Suprapubic skin (tissue), 4 donors: ENCODE measurements at regions not wholly inside any gene's neighbourhood (a gene's known extent, or its start where the extent isn't known, plus 50 kb on each side); places are given as distances from the start of the nearest gene placed in this dataset.
A peak's percentile ranks its signal among the peaks of the same experiment; 100 is the strongest.

ENCODE experiments used
- DNase-seq, 2 donors: peaks; one replicate each; pipeline ENCODE4 v3.0.0-alpha.2; 2019; ENCODE audit warnings: low spot score in 2 of 2
- H3K27ac ChIP-seq: fragments of 200-600 bp; sonication (generic); one replicate; pipeline ENCODE4 v1.5.1; 2019
- H3K27me3 ChIP-seq: fragments of 200-600 bp; sonication (generic); one replicate; pipeline ENCODE4 v1.5.1; 2019
- H3K36me3 ChIP-seq: fragments of 200-600 bp; sonication (generic); one replicate; pipeline ENCODE4 v1.5.1; 2019
- H3K4me1 ChIP-seq: fragments of 200-600 bp; sonication (generic); one replicate; pipeline ENCODE4 v1.5.1; 2019
- H3K4me3 ChIP-seq: fragments of 200-600 bp; sonication (generic); one replicate; pipeline ENCODE4 v1.5.1; 2019; ENCODE audit warnings: mild to moderate bottlenecking
- H3K9me3 ChIP-seq: fragments of 200-600 bp; sonication (generic); one replicate; pipeline ENCODE4 v1.5.1; 2019
- CTCF ChIP-seq, 2 donors: fragments of 200-600 bp in 1 of 2; fragments of 450-650 bp in 1 of 2; sonication (generic) in 1 of 2; IDR thresholded peaks; one replicate each; pipeline ENCODE4 v1.5.1; 2016 to 2019; ENCODE audit warnings: antibody characterized with exemption in 2 of 2, mild to moderate bottlenecking in 1 of 2, moderate library complexity in 1 of 2
- EP300 ChIP-seq: sonication (generic); formaldehyde crosslinking; IDR thresholded peaks from one replicate; pipeline ENCODE4 v1.6.1; 2017; ENCODE audit warnings: antibody characterized with exemption
- POLR2A ChIP-seq, 2 donors: fragments of 450-650 bp; IDR thresholded peaks; one replicate each; pipeline ENCODE4 v1.6.1; 2017; ENCODE audit warnings: antibody characterized with exemption in 2 of 2, mild to moderate bottlenecking in 2 of 2, moderate library complexity in 2 of 2
- POLR2AphosphoS5 ChIP-seq, 3 donors: sonication (generic); formaldehyde crosslinking; IDR thresholded peaks; one replicate each; pipeline ENCODE4 v1.6.1; 2017; ENCODE audit warnings: antibody characterized with exemption in 3 of 3
- WGBS: methylation state at CpG from one replicate; pipeline ENCODE4 v1.1.5; 2018; 5-methylcytosine and 5-hydroxymethylcytosine counted together

GRCh38 chr17:77325577-77326075, 184.9 kb downstream of the SEC14L1 start:
- WGBS, result 42% methylated on average over 8 of the region's 8 CpGs
- H3K36me3 ChIP-seq, result no peaks in the 10 kb centered on the region
- H3K27me3 ChIP-seq, result no peaks in the 10 kb centered on the region
- H3K27ac ChIP-seq, result peak overlapping the region; percentile 97
- H3K9me3 ChIP-seq, result no peaks in the 10 kb centered on the region
- no peak overlapping the region for H3K4me3 ChIP-seq
- TF ChIP-seq EP300 (no peak), CTCF (IDR thresholded peaks at IDR 0.05) (no peak), POLR2AphosphoS5 (IDR thresholded peaks at IDR 0.05) (no peak), POLR2A (IDR thresholded peaks at IDR 0.05) (no peak)
- DNase-seq, result peak; percentile 70 to 77
- peaks cover 84% of the 10 kb centered on the region for H3K4me1 ChIP-seq

GRCh38 chr17:77326076-77326591, 185.4 kb downstream of the SEC14L1 start:
- 90% methylated on average over 17 of the region's 18 CpGs for WGBS
- Histone ChIP-seq H3K4me1 (peaks cover 81% of the 10 kb centered on the region), H3K9me3 (no peaks in the 10 kb centered on the region), H3K36me3 (no peaks in the 10 kb centered on the region), H3K4me3 (no peak overlapping the region), H3K27ac (peak overlapping the region; percentile 97), H3K27me3 (no peaks in the 10 kb centered on the region)
- TF ChIP-seq CTCF (IDR thresholded peaks at IDR 0.05), result no peak
- DNase-seq, result peak; percentile 68 to 74

DNA sequence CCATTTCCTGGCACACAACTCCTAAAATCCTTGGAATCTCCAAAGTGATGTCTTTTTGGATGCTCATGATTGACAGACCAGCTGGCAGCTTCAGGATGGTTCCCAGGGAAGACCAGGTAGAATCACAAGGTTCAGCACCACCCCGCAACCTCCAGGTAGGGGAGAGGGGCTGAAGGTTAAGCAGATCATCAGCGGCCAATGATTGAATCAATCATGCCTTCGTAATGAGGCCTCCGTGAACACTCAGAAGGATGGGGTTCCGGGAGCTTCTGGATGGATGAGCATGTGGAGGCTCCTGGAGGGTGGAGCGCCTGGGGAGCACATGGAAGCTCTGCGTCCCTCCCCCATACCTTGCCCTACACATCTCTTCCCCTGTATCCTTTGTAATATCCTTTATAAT, 185.9 kb downstream of the SEC14L1 start:
- peak; percentile 50 to 52 for DNase-seq
- H3K4me3 ChIP-seq, result no peak overlapping the region
- H3K4me1 ChIP-seq, result peaks cover 81% of the 10 kb centered on the region

GRCh38 chr17:77327181-77327565, 186.4 kb downstream of the SEC14L1 start:
- WGBS, result 93% methylated on average over 11 of the region's 11 CpGs
- TF ChIP-seq POLR2A (IDR thresholded peaks at IDR 0.05), result no peak
- TF ChIP-seq POLR2AphosphoS5 (IDR thresholded peaks at IDR 0.05), result no peak
- no peak for TF ChIP-seq EP300
- no peak for TF ChIP-seq CTCF (IDR thresholded peaks at IDR 0.05)
- H3K4me3 ChIP-seq, result no peak overlapping the region
- H3K27ac ChIP-seq, result no peak overlapping the region
- no peaks in the 10 kb centered on the region for H3K27me3 ChIP-seq
- no peaks in the 10 kb centered on the region for H3K9me3 ChIP-seq
- H3K36me3 ChIP-seq, result no peaks in the 10 kb centered on the region
- peaks cover 81% of the 10 kb centered on the region for H3K4me1 ChIP-seq
- peak in 1 of 2 donors; percentile 65 for DNase-seq

More for the DNA sequence above, 185.9 kb downstream of the SEC14L1 start:
- WGBS, result 93% methylated on average over 7 of the region's 7 CpGs
- H3K27me3 ChIP-seq, result no peaks in the 10 kb centered on the region
- no peak overlapping the region for H3K27ac ChIP-seq
- H3K36me3 ChIP-seq, result no peaks in the 10 kb centered on the region
- H3K9me3 ChIP-seq, result no peaks in the 10 kb centered on the region
- TF ChIP-seq POLR2AphosphoS5 (IDR thresholded peaks at IDR 0.05) (no peak), CTCF (IDR thresholded peaks at IDR 0.05) (no peak), EP300 (no peak), POLR2A (IDR thresholded peaks at IDR 0.05) (no peak)

DNA sequence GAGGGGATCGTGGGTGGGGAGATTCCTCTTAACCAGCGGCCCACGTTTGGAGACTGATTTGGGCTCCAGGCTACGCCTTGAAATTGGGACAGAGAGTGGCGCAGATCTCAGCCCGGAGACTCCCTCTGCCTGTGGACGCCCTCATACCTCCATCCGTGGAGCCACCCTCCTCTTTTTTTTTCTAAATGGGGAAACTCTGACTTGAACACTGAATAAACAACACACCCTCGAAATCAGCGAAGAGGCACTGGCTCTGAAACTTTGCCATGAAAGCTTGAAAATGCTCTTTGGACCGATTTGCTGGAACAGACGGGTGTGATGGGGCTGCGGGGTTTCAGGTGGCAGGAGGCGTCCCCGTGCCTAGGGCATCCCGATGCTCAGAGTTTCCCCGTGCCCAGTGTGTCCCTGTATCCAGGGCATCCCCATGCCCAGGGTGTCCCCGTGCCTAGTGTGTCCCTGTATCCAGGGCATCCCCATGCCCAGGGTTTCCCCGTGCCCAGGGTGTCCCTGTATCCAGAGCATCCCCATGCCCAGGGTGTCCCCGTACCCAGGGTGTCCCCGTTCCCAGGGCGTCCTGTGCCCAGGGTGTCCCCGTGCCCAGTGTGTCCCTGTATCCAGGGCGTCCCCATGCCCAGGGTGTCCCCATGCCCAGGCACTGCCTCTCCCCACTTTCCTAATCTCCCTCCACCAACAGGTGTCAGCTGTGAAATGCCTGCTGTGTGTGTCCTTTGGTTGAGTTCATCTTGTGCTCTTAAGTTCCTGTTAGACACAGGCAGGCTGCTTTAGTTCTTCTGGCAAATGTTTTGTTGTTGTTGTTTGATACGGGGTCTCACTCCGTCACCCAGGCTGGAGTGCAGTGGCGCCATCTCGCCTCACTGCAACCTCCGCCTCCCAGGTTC, 187.0 kb downstream of the SEC14L1 start:
- Histone ChIP-seq H3K9me3 (no peaks in the 10 kb centered on the region), H3K36me3 (no peaks in the 10 kb centered on the region), H3K4me3 (no peak overlapping the region), H3K27me3 (no peaks in the 10 kb centered on the region), H3K27ac (no peak overlapping the region), H3K4me1 (peaks cover 81% of the 10 kb centered on the region)
- TF ChIP-seq POLR2AphosphoS5 (IDR thresholded peaks at IDR 0.05) (no peak), EP300 (no peak), POLR2A (IDR thresholded peaks at IDR 0.05) (no peak)
- peak; percentile 57 to 70 for DNase-seq
- WGBS, result 81% methylated on average over 24 of the region's 29 CpGs
